ENCODE measurements at regions not wholly inside any gene's neighbourhood (a gene's known extent, or its start where the extent isn't known, plus 50 kb on each side); places are given as distances from the start of the nearest gene placed in this dataset.

DNA sequence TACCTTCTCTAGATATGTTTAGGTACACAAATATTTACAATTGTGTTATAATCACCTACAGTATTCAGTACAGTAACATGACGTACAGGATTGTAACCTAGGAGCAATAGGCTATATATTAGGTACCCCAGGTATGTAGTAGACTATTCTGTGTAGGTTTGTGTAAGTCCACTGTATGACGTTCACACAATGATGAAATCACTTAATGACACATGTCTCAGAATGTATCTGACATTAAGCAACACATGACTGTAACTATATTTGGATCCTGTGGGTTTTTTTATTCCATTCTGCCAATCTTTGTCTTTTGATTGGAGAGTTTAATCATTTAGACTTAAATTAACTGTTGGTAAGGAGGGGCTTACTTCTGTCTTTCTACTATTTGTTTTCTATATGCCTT is 52.1 kb downstream of the STYXL2 start:
- DNase-seq = no peak

DNA sequence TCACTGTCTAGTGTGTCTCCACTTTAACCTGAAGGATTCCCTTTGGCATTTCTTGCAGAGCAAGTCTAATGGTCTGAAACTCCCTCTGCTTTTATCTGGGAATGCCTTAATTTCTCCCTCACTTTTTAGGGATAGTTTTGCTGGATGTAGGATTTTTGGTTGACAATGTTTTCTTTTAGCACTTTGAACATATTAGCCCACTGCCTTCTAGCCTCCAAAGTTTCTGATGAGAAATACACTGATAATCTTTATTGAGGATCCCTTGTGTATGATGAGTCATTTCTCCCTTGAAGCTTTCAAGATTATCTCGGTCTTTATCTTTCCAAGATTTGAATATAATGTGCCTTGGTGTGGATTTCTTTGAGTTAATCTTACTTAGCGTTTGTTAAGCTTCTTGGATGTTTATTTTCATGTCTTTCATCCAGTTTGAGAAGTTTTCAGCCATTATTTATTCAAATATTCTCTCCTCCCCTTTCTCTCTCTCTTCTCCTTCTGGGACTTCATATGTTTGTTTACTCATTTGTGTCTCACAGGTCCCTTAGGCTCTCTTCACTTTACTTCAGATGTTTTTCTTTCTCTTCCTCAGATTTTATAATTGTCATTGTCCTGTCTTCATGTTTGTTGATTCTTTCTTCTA is 53.1 kb downstream of the STYXL2 start:
- no peak for DNase-seq

GRCh38 chr1:167148421-167148820 is 54.5 kb downstream of the STYXL2 start:
- no peak for DNase-seq

GRCh38 chr1:167149793-167150491 is 56.1 kb downstream of the STYXL2 start:
- no peak for DNase-seq

DNA sequence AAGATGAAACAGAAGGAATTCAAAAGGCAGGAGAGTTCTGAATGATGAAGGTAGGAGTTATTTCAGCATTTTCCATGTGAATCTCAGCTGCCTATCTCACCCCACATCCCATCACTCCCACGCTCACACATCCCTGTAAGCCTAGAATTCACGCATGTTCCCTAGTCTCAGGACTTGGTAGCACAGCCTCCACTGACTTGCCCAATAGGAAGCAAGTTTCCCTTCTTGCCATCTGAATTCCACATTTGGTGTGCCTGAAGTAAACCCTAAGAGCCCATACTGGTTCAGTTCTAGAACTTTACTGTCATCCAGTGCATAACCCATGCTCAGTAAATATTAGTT is 56.6 kb downstream of the STYXL2 start:
- no peak for DNase-seq

- DNase-seq = peak in 1 of 5 donors; percentile 6
Observed at GRCh38 chr1:167152192-167152876, 58.5 kb downstream of the STYXL2 start.

DNA sequence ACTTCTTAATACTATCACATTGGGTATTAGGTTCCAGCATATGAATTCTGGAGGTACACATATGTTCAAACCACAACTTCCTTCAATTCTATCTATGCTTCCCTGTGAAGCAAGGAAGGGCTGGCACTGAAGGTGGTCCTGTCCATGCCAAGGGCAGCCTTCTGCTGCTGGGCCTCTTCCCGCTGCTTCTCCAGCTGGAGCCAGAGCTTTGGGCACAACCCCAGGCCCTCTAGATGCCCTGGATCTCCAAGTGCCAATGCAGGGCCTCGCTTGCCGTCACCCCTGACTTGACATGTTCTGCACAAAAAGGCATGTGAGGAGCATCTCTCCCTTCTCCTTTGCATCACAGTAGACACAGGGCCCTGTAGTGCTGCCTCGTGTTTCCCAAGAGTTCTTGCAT is 62.6 kb downstream of the STYXL2 start:
- no peak for DNase-seq

GRCh38 chr1:167157114-167157513 is 63.2 kb downstream of the STYXL2 start:
- DNase-seq = no peak

GRCh38 chr1:167158111-167158812 is 62.4 kb upstream of the POU2F1 start:
- no peak for DNase-seq

DNA sequence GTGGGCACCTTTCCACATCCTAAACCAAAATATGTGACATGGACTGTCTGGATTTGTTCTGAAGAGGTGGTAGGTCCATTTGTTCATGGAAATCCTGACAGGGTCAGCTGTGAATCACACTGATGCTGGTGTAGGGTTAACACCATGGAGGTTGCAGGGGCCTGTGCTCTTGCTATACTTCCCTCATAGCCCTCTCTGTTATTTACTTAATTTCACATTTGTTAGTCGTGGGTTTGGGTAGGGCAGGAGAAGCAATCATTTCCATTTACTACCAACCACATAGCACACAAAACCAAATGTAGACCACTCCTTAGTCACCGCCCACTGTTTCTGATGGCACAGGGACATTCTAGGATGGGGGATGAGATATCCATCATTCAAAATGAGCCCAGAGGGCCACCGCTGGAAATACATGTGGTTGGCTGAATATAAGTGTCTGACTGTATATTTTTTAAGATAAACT is 61.8 kb upstream of the POU2F1 start:
- no peak for DNase-seq

DNA sequence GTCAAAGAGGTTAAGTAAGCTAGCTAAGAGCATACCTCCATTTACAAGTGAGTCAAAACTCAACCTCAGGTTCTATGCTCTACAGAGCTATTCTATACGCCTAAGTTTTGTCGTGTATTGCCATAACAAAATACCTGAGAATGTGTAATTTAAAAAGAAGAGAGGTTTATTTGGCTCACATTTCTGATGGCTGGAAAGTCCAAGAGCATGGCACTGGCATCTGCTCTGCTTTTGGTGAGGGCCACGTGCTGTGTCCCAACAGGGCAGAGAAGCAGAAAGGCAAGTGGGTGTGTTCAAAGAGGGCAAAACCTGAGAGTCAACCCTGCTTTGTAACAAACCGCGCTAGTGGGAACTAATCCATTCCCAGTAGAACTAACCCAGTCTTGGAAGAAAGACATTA is 60.9 kb upstream of the POU2F1 start:
- DNase-seq = no peak

DNA sequence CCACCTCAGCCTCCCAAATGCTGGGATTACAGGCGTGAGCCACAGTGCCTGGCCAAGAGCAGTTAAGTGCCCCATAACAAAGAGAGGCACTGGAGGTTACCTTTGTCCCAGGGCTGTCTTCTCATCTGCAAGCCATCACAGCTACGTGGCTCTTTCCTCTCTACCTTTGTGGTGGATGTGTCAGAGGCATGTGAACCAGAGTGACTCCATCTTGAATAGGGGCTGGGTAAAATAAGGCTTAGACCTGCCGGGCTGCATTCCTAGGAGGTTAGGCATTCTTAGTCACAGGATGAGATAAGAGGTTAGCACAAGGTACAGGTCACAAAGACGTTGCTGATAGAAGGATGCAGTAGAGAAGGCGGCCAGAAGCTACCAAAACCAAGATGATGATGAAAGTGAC is 59.4 kb upstream of the POU2F1 start:
- DNase-seq = no peak

GRCh38 chr1:167161762-167162161 is 58.9 kb upstream of the POU2F1 start:
- no peak for DNase-seq

GRCh38 chr1:167165219-167165618 is 55.5 kb upstream of the POU2F1 start:
- DNase-seq = no peak

DNA sequence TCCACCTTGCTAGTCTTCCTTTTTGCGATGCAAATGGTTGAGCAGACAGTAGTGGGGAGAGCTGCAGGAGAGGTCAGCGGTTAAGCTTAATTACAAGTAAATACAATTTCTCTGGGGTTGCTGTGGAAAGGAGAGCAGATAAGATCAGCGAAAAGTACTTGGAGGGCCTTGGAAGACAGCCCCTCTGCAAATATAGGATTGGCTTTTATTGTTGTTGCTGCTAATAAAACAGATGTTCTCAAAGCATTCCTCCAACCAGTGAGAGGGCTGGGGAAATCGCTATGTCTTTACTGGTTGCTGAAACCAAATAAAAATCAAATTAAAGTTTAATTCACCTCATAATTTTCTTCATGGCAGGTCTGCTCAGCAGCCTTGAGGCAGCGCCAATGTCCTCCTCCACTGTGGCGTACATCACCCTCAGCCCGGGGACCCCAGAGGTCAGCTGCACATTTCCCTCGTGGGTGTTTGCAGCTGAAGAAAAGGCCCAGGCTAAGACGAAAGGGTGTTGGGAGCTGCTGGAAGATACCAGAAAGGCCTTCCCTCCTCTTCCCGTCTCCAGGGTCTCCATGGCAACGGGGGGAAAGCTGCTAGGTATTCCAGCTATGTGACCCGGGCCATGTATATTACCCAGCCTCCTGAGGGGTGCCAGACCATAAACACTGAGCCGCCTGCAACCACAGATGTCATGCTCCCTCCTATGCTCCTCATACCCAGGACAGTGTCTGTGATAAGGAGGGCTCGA is 54.6 kb upstream of the POU2F1 start:
- no peak for DNase-seq

GRCh38 chr1:167166690-167167075 is 54.0 kb upstream of the POU2F1 start:
- DNase-seq = no peak

DNA sequence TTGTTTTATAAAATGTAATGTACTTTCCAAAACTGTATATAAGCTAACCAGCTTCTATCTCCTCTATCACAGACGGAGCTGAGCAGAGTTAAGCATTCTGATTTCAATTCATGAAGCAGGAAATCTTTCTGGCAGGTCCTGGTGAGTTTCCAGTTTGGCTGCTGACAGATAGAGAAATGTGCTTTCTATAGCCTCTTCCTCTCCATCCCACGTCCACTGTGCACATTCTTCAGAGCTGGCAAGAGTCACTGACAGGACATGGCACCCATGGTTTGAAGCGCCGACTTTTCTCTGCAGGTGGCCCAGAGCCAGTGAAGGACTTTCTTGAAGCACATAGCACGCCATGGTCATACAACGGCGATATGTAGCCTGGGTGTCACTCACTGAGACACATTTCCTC is 52.3 kb upstream of the POU2F1 start:
- DNase-seq = no peak

DNA sequence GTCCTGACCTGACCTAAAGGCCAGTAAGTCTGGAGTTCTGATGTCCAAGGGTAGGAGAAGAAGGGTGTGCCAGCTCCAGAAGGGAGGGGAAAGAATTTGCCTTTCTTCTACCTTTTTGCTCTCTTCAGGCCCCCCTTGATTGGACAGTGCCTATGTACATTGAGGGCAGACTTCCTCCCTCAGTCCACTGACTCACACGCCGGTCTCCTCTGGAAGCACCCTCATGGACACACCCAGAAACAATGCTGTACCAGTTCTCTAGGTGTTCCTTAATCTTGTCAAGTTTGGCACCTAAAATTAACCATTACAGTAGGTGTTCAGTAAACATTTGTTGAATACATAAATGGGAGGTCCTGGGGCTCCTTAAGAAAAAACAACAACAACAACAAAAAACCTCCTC is 51.0 kb upstream of the POU2F1 start:
- no peak for DNase-seq
